ENCODE measurements at regions not wholly inside any gene's neighbourhood (a gene's known extent, or its start where the extent isn't known, plus 50 kb on each side); places are given as distances from the start of the nearest gene placed in this dataset.

DNA sequence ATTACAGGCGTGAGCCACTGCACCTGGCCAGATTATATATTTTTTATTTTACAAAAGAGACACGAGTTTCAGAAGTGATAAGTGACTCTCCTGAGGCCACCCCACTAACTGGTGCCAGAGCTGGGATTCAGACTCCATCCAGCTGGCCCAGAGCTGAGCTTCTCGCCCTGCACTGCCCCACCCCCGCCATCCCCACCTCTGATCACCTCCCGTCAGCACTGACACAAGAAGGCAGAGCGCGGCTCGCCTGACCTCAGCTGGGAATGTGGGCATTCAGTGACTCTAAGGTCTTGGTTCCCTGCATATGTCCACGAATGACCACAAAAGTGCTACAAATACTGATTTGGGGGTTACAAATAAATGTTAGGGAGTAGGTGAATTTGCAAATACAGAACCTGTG, 56.1 kb upstream of the GALNT15 start:
- TF ChIP-seq, protein P1, sequence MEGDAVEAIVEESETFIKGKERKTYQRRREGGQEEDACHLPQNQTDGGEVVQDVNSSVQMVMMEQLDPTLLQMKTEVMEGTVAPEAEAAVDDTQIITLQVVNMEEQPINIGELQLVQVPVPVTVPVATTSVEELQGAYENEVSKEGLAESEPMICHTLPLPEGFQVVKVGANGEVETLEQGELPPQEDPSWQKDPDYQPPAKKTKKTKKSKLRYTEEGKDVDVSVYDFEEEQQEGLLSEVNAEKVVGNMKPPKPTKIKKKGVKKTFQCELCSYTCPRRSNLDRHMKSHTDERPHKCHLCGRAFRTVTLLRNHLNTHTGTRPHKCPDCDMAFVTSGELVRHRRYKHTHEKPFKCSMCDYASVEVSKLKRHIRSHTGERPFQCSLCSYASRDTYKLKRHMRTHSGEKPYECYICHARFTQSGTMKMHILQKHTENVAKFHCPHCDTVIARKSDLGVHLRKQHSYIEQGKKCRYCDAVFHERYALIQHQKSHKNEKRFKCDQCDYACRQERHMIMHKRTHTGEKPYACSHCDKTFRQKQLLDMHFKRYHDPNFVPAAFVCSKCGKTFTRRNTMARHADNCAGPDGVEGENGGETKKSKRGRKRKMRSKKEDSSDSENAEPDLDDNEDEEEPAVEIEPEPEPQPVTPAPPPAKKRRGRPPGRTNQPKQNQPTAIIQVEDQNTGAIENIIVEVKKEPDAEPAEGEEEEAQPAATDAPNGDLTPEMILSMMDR (IDR thresholded peaks at IDR 0.05; ENCODE audit: extremely low read depth, insufficient read depth, missing control alignments), result no peak
- in situ Hi-C loops (cut with MboI; ENCODE audit: low pct_unique_long_range_greater_than_20kb, low sequenced_read_pairs, unreplicated experiment), result no loop called here

DNA sequence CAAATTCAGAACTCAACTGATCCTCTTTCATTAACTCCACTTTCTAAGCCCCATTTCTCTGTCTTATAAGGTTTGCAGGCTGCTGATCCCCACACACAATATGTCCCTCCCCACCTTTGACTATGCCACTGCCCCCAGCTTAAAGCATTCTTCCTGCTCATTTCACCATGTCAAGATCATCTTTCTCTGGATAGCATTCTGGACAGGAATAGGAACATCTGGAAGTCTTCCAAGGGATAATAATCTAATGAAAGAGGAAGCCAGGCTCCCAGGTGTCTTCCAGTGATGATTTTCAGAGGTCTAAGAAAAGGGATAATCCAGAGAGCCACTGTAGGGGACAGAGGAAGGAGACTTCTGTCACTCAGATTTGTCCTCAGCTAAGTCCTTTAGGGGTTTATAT, 54.6 kb upstream of the GALNT15 start:
- in situ Hi-C loops (cut with MboI; ENCODE audit: low pct_unique_long_range_greater_than_20kb, low sequenced_read_pairs, unreplicated experiment), result no loop called here
- TF ChIP-seq, protein P1 (IDR thresholded peaks at IDR 0.05; ENCODE audit: extremely low read depth, insufficient read depth, missing control alignments), result no peak
- no peak for DNase-seq (ENCODE audit: low spot score)

More for the DNA sequence above, 56.1 kb upstream of the GALNT15 start:
- no peak for DNase-seq (ENCODE audit: low spot score)

DNA sequence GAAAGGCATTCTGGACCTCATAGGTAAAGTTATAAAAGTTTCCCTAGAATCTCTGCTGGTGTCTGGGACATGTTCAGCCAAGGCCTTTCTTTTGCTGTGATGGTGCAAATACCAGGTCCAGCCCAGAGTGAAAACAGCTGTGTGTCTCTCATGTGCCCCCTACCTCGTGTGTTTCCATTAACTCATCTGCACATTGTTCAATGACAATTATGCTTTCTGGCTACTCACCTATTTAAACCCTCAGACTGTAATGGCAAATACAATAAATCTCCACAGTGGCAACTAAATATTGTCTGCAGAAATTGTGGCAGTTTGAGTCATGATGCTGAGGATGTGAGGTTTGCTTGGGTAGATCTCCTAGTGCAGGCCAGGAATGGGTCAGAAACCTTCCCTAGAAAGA, 53.1 kb upstream of the GALNT15 start:
- TF ChIP-seq, protein P1 (IDR thresholded peaks at IDR 0.05; ENCODE audit: extremely low read depth, insufficient read depth, missing control alignments), result no peak
- no peak for DNase-seq (ENCODE audit: low spot score)
- in situ Hi-C loops (cut with MboI; ENCODE audit: low pct_unique_long_range_greater_than_20kb, low sequenced_read_pairs, unreplicated experiment), result no loop called here

- in situ Hi-C loops (cut with MboI; ENCODE audit: low pct_unique_long_range_greater_than_20kb, low sequenced_read_pairs, unreplicated experiment), result no loop called here
- DNase-seq (ENCODE audit: low spot score), result no peak
- TF ChIP-seq, protein P1 (IDR thresholded peaks at IDR 0.05; ENCODE audit: extremely low read depth, insufficient read depth, missing control alignments), result no peak
Observed at GRCh38 chr3:16122155-16122554, 52.3 kb upstream of the GALNT15 start.

- DNase-seq (ENCODE audit: low spot score), result no peak
- in situ Hi-C loops (cut with MboI; ENCODE audit: low pct_unique_long_range_greater_than_20kb, low sequenced_read_pairs, unreplicated experiment), result no loop called here
- TF ChIP-seq, protein P1 (IDR thresholded peaks at IDR 0.05; ENCODE audit: extremely low read depth, insufficient read depth, missing control alignments), result no peak
Observed at GRCh38 chr3:16122661-16123060, 51.8 kb upstream of the GALNT15 start.

DNA sequence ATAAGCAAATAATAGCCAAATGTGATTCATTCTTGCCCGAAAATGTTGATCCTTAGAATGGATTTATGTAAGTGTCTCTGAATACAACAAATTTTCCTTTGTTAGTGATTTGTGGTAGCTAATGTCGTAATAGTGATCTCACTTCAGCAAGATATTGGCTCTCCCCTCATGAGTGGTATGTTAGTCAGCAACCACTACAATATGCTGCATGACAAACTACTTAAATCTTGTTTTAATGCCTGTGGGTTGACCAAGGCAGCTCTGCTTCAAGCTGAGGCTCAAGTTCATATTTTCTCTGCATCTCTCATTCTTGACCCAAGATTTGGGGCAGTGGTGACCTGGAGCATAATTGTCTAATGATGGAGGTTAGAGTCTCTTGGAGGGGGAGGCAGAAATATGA, 49.8 kb upstream of the GALNT15 start:
- TF ChIP-seq, protein P1 (IDR thresholded peaks at IDR 0.05; ENCODE audit: extremely low read depth, insufficient read depth, missing control alignments), result no peak
- DNase-seq (ENCODE audit: low spot score), result no peak
- in situ Hi-C loops (cut with MboI; ENCODE audit: low pct_unique_long_range_greater_than_20kb, low sequenced_read_pairs, unreplicated experiment), result no loop called here
